Neural progenitor cell (in vitro differentiated cells): ENCODE measurements at regions not wholly inside any gene's neighbourhood (a gene's known extent, or its start where the extent isn't known, plus 50 kb on each side); places are given as distances from the start of the nearest gene placed in this dataset.

Source experiments
- CTCF ChIP-seq: fragments of 200-600 bp; sonication (generic); IDR thresholded peaks from 2 replicates; pipeline ENCODE4 v1.5.1; 2017; ENCODE audit warnings: antibody characterized with exemption, mild to moderate bottlenecking
- EZH2 ChIP-seq: fragments of 200-600 bp; sonication (generic); IDR thresholded peaks from 2 replicates; pipeline ENCODE4 v1.6.1; 2017; ENCODE audit warnings: antibody characterized with exemption, mild to moderate bottlenecking, moderate library complexity

- no peak for TF ChIP-seq CTCF
- no peak for TF ChIP-seq EZH2
These were observed 94.5 kb downstream of the RDH14 start for GRCh38 chr2:18465979-18466378.
